Activated naive CD8-positive, alpha-beta T cell treated with anti-CD3 and anti-CD28 coated beads, Interleukin-2, amount 10 ng/mL, durations not matched to agents 7 days and 5 days (primary cell): ENCODE measurements at regions not wholly inside any gene's neighbourhood (a gene's known extent, or its start where the extent isn't known, plus 50 kb on each side); places are given as distances from the start of the nearest gene placed in this dataset.
"Not testable (repeated sequence)": the region's sequence is repeated elsewhere in the genome, so short reads cannot be mapped to it uniquely, and the experiment has no call there.

Source experiments
- ATAC-seq: fragments of 150-1000 bp; cut with Tn5 transposase; one replicate; pipeline ENCODE4 v1.10.0; 2021; ENCODE audit warnings: low read depth, moderate library complexity
- POLR2A ChIA-PET: fragments of 350-600 bp; sonication (Branson Sonifier 250); formaldehyde crosslinking; loops from one replicate; lab custom pipeline; 2021; ENCODE audit warnings: antibody characterized with exemption; lab: Charles Lee
- DNase-seq: peaks from one replicate; pipeline ENCODE4 v3.0.0; 2021
- H3K27ac Mint-ChIP-seq: one replicate; pipeline ENCODE4 v1.8.0; 2022; ENCODE audit warnings: mild to moderate bottlenecking, mixed read lengths
- H3K27me3 Mint-ChIP-seq: one replicate; pipeline ENCODE4 v1.8.0; 2022; ENCODE audit warnings: mild to moderate bottlenecking, moderate library complexity, mixed read lengths
- H3K36me3 Mint-ChIP-seq: one replicate; pipeline ENCODE4 v1.8.0; 2021; ENCODE audit warnings: mild to moderate bottlenecking, mixed read lengths
- H3K4me1 Mint-ChIP-seq: one replicate; pipeline ENCODE4 v1.8.0; 2021; ENCODE audit warnings: mixed read lengths
- H3K4me3 Mint-ChIP-seq: one replicate; pipeline ENCODE4 v1.8.0; 2022; ENCODE audit warnings: mild to moderate bottlenecking, moderate library complexity, mixed read lengths
- H3K9me3 Mint-ChIP-seq: one replicate; pipeline ENCODE4 v1.8.0; 2021; ENCODE audit warnings: mixed read lengths

- Mint-ChIP-seq H3K4me3 (no peak overlapping the region), H3K9me3 (peaks cover 6% of the 10 kb centered on the region), H3K27ac (no peak overlapping the region), H3K4me1 (no peaks in the 10 kb centered on the region), H3K27me3 (peaks cover 9% of the 10 kb centered on the region), H3K36me3 (no peaks in the 10 kb centered on the region)
- DNase-seq (no peak), ATAC-seq (no peak)
- POLR2A ChIA-PET: no interaction called here
Measured at GRCh38 chr2:175431101-175431946, 249.8 kb upstream of the ATP5MC3 start.

- H3K27ac Mint-ChIP-seq: no peak overlapping the region
- POLR2A ChIA-PET: no interaction called here
Measured at GRCh38 chr2:175430236-175430635, 248.7 kb upstream of the ATP5MC3 start.

GRCh38 chr2:175418224-175418835 is 236.8 kb upstream of the ATP5MC3 start:
- Mint-ChIP-seq H3K27me3 (peaks cover 10% of the 10 kb centered on the region), H3K4me3 (no peak overlapping the region), H3K9me3 (no peaks in the 10 kb centered on the region), H3K4me1 (no peaks in the 10 kb centered on the region), H3K27ac (no peak overlapping the region), H3K36me3 (no peaks in the 10 kb centered on the region)
- POLR2A ChIA-PET: no interaction called here
- ATAC-seq (no peak), DNase-seq (no peak)

More at GRCh38 chr2:175430236-175430635, 248.7 kb upstream of the ATP5MC3 start:
- Mint-ChIP-seq H3K36me3 (no peaks in the 10 kb centered on the region), H3K4me1 (no peaks in the 10 kb centered on the region), H3K27me3 (peaks cover 9% of the 10 kb centered on the region), H3K4me3 (no peak overlapping the region), H3K9me3 (peaks cover 6% of the 10 kb centered on the region)
- ATAC-seq (no peak), DNase-seq (no peak)

GRCh38 chr2:175414882-175415487 is 233.5 kb upstream of the ATP5MC3 start:
- POLR2A ChIA-PET: no interaction called here
- Mint-ChIP-seq H3K36me3 (no peaks in the 10 kb centered on the region), H3K27me3 (peaks cover 10% of the 10 kb centered on the region), H3K27ac (no peak overlapping the region), H3K4me1 (no peaks in the 10 kb centered on the region), H3K9me3 (no peaks in the 10 kb centered on the region), H3K4me3 (no peak overlapping the region)
- no peak for ATAC-seq
- no peak for DNase-seq

- Mint-ChIP-seq H3K9me3 (no peaks in the 10 kb centered on the region), H3K27ac (no peak overlapping the region), H3K27me3 (peaks cover 10% of the 10 kb centered on the region), H3K4me3 (no peak overlapping the region), H3K4me1 (no peaks in the 10 kb centered on the region), H3K36me3 (no peaks in the 10 kb centered on the region)
- ATAC-seq: no peak
- POLR2A ChIA-PET: no interaction called here
- no peak for DNase-seq
Measured at GRCh38 chr2:175414191-175414881, 232.8 kb upstream of the ATP5MC3 start.

- DNase-seq, H3K27ac Mint-ChIP-seq, ATAC-seq, H3K4me1 Mint-ChIP-seq, H3K9me3 Mint-ChIP-seq, H3K36me3 Mint-ChIP-seq, H3K4me3 Mint-ChIP-seq, H3K27me3 Mint-ChIP-seq, POLR2A ChIA-PET: not testable (repeated sequence)
Measured at GRCh38 chr2:175410941-175411340, 229.4 kb upstream of the ATP5MC3 start.

GRCh38 chr2:175404839-175405238 is 223.3 kb upstream of the ATP5MC3 start:
- ATAC-seq (no peak), DNase-seq (no peak)
- Mint-ChIP-seq H3K36me3 (no peaks in the 10 kb centered on the region), H3K27ac (no peak overlapping the region), H3K4me3 (no peak overlapping the region), H3K9me3 (no peaks in the 10 kb centered on the region), H3K27me3 (peaks cover 11% of the 10 kb centered on the region), H3K4me1 (peaks cover 6% of the 10 kb centered on the region)
- POLR2A ChIA-PET: no interaction called here

GRCh38 chr2:175403599-175404221 is 222.2 kb upstream of the ATP5MC3 start:
- POLR2A ChIA-PET: no interaction called here
- DNase-seq (no peak), ATAC-seq (no peak)
- Mint-ChIP-seq H3K27me3 (peaks cover 11% of the 10 kb centered on the region), H3K36me3 (no peaks in the 10 kb centered on the region), H3K9me3 (no peaks in the 10 kb centered on the region), H3K4me3 (no peak overlapping the region), H3K4me1 (peaks cover 6% of the 10 kb centered on the region), H3K27ac (no peak overlapping the region)

- DNase-seq: no peak
- H3K9me3 Mint-ChIP-seq: no peaks in the 10 kb centered on the region
- no peak overlapping the region for H3K27ac Mint-ChIP-seq
- H3K4me3 Mint-ChIP-seq: no peak overlapping the region
- peaks cover 18% of the 10 kb centered on the region for H3K27me3 Mint-ChIP-seq
- H3K36me3 Mint-ChIP-seq: no peaks in the 10 kb centered on the region
- no peak for ATAC-seq
- POLR2A ChIA-PET: no interaction called here
- H3K4me1 Mint-ChIP-seq: peaks cover 6% of the 10 kb centered on the region
Measured at GRCh38 chr2:175402571-175402970, 221.1 kb upstream of the ATP5MC3 start.

- Mint-ChIP-seq H3K36me3 (no peaks in the 10 kb centered on the region), H3K4me3 (no peak overlapping the region), H3K27ac (no peak overlapping the region), H3K4me1 (peaks cover 6% of the 10 kb centered on the region), H3K27me3 (peaks cover 19% of the 10 kb centered on the region), H3K9me3 (no peaks in the 10 kb centered on the region)
- no peak for ATAC-seq
- no peak for DNase-seq
- POLR2A ChIA-PET: no interaction called here
Measured at GRCh38 chr2:175401956-175402469, 220.5 kb upstream of the ATP5MC3 start.

GRCh38 chr2:175400975-175401374 is 219.5 kb upstream of the ATP5MC3 start:
- Mint-ChIP-seq H3K27ac (no peak overlapping the region), H3K36me3 (no peaks in the 10 kb centered on the region), H3K27me3 (peaks cover 22% of the 10 kb centered on the region), H3K4me3 (no peak overlapping the region), H3K9me3 (no peaks in the 10 kb centered on the region), H3K4me1 (peaks cover 6% of the 10 kb centered on the region)
- DNase-seq: no peak
- POLR2A ChIA-PET: no interaction called here
- ATAC-seq: no peak

GRCh38 chr2:175399326-175399725 is 217.8 kb upstream of the ATP5MC3 start:
- H3K4me3 Mint-ChIP-seq: no peak overlapping the region
- H3K27ac Mint-ChIP-seq: no peak overlapping the region
- DNase-seq (no peak), ATAC-seq (no peak)
- no peaks in the 10 kb centered on the region for H3K36me3 Mint-ChIP-seq
- no peaks in the 10 kb centered on the region for H3K9me3 Mint-ChIP-seq
- POLR2A ChIA-PET: no interaction called here
- H3K27me3 Mint-ChIP-seq: peaks cover 20% of the 10 kb centered on the region
- H3K4me1 Mint-ChIP-seq: peaks cover under 1% of the 10 kb centered on the region

GRCh38 chr2:175398848-175399247 is 217.3 kb upstream of the ATP5MC3 start:
- DNase-seq (no peak), ATAC-seq (no peak)
- Mint-ChIP-seq H3K9me3 (no peaks in the 10 kb centered on the region), H3K36me3 (no peaks in the 10 kb centered on the region), H3K4me3 (no peak overlapping the region), H3K27ac (no peak overlapping the region), H3K4me1 (no peaks in the 10 kb centered on the region), H3K27me3 (peaks cover 19% of the 10 kb centered on the region)
- POLR2A ChIA-PET: no interaction called here
